Ishikawa (cell line): ENCODE measurements at regions not wholly inside any gene's neighbourhood (a gene's known extent, or its start where the extent isn't known, plus 50 kb on each side); places are given as distances from the start of the nearest gene placed in this dataset.

Experiments
- EP300 ChIP-seq: IDR thresholded peaks from 2 replicates; pipeline ENCODE4 v1.6.1; 2012; ENCODE audit warnings: borderline replicate concordance
- NFIC ChIP-seq: IDR thresholded peaks from 2 replicates; pipeline ENCODE4 v1.6.1; 2012

- TF ChIP-seq NFIC (no peak), EP300 (no peak)
These were observed 126.6 kb upstream of the MIR17HG start for GRCh38 chr13:91220872-91221271.
